Neural cell (in vitro differentiated cells): ENCODE measurements at regions not wholly inside any gene's neighbourhood (a gene's known extent, or its start where the extent isn't known, plus 50 kb on each side); places are given as distances from the start of the nearest gene placed in this dataset.

Experiments
- H2AFZ ChIP-seq: fragments of 200-600, 300-800 bp; sonication (generic), shearing (Covaris generic); 2 replicates; pipeline ENCODE4 v1.6.0; 2014; ENCODE audit warnings: low read depth, mild to moderate bottlenecking, antibody characterized with exemption, low read length, moderate library complexity
- H3F3A ChIP-seq: fragments of 200-600 bp; shearing (Covaris generic); 2 replicates; pipeline ENCODE4 v1.6.1; 2016; ENCODE audit warnings: mild to moderate bottlenecking, moderate library complexity, mixed read lengths, antibody characterized with exemption, low read length; ENCODE audit not compliant: insufficient read depth, poor library complexity, severe bottlenecking
- H3K27ac ChIP-seq: fragments of 200-600, 300-800 bp; sonication (generic), shearing (Covaris generic); 2 replicates; pipeline ENCODE4 v1.5.1; 2014; ENCODE audit warnings: mild to moderate bottlenecking, low read length, moderate library complexity
- H3K27me3 ChIP-seq: fragments of 300-800, 200-600 bp; sonication (generic), shearing (Covaris generic); 2 replicates; pipeline ENCODE4 v1.6.0; 2014; ENCODE audit warnings: mild to moderate bottlenecking, low read depth, low read length, moderate library complexity; ENCODE audit not compliant: insufficient read depth
- H3K36me3 ChIP-seq: fragments of 300-800, 200-600 bp; sonication (generic), shearing (Covaris generic); 2 replicates; pipeline ENCODE4 v1.5.1; 2014; ENCODE audit warnings: mild to moderate bottlenecking, antibody characterized with exemption, low read length, moderate library complexity; ENCODE audit not compliant: insufficient read depth
- H3K4me2 ChIP-seq: fragments of 300-800, 200-600 bp; sonication (generic), shearing (Covaris generic); 2 replicates; pipeline ENCODE4 v1.6.0; 2014; ENCODE audit warnings: mild to moderate bottlenecking, low read length
- H3K4me3 ChIP-seq: fragments of 300-800, 200-600 bp; sonication (generic), shearing (Covaris generic); 2 replicates; pipeline ENCODE4 v1.5.1; 2014; ENCODE audit warnings: mild to moderate bottlenecking, low read length, moderate library complexity
- H3K79me2 ChIP-seq: fragments of 200-600 bp; shearing (Covaris generic); replicated peaks from 2 replicates; pipeline ENCODE4 v1.6.0; 2014; ENCODE audit warnings: mild to moderate bottlenecking, low read length, moderate library complexity; ENCODE audit not compliant: insufficient read depth
- H3K9ac ChIP-seq: fragments of 300-800, 200-600 bp; sonication (generic), shearing (Covaris generic); 2 replicates; pipeline ENCODE4 v1.6.1; 2016; ENCODE audit warnings: mild to moderate bottlenecking, low read length, mixed read lengths
- H3K9me2 ChIP-seq: fragments of 200-600 bp; shearing (Covaris generic); 2 replicates; pipeline ENCODE4 v1.6.1; 2016; ENCODE audit warnings: mild to moderate bottlenecking, low read length, mixed read lengths; ENCODE audit not compliant: insufficient read depth
- H3K9me3 ChIP-seq: fragments of 200-600, 300-800 bp; sonication (generic), shearing (Covaris generic); 2 replicates; pipeline ENCODE4 v1.6.1; 2016; ENCODE audit warnings: mild to moderate bottlenecking, mixed run types, low read length, moderate library complexity, mixed read lengths
- H4K20me1 ChIP-seq: fragments of 200-600 bp; shearing (Covaris generic); 2 replicates; pipeline ENCODE4 v1.6.1; 2016; ENCODE audit warnings: mild to moderate bottlenecking, mixed run types; ENCODE audit not compliant: insufficient read depth
- EP300 ChIP-seq: fragments of 450-650 bp; conservative IDR thresholded peaks from 2 replicates; pipeline ENCODE4 v1.6.1; 2014; ENCODE audit warnings: antibody characterized with exemption, mild to moderate bottlenecking, moderate library complexity; ENCODE audit not compliant: poor library complexity, severe bottlenecking
- MXI1 ChIP-seq: fragments of 450-650 bp; conservative IDR thresholded peaks from 2 replicates; pipeline ENCODE4 v1.6.1; 2014; ENCODE audit warnings: antibody characterized with exemption, mild to moderate bottlenecking; ENCODE audit not compliant: poor library complexity, severe bottlenecking
- POLR2AphosphoS5 ChIP-seq: IDR thresholded peaks from 2 replicates; pipeline ENCODE4 v1.6.1; 2012
- RAD21 ChIP-seq: fragments of 450-650 bp; conservative IDR thresholded peaks from 2 replicates; pipeline ENCODE4 v1.6.1; 2014; ENCODE audit warnings: antibody characterized with exemption, mild to moderate bottlenecking, moderate library complexity
- REST ChIP-seq: IDR thresholded peaks from 2 replicates; pipeline ENCODE4 v1.6.1; 2012; ENCODE audit warnings: borderline replicate concordance
- SMC3 ChIP-seq: fragments of 450-650 bp; conservative IDR thresholded peaks from 2 replicates; pipeline ENCODE4 v1.6.1; 2014; ENCODE audit warnings: antibody characterized with exemption, mild to moderate bottlenecking, moderate library complexity; ENCODE audit not compliant: poor library complexity
- TAF1 ChIP-seq: IDR thresholded peaks from 2 replicates; pipeline ENCODE4 v1.6.1; 2012; ENCODE audit warnings: low read depth
- TF ChIP-seq, protein P1 (sequence below): fragments of 450-650 bp; IDR thresholded peaks from 2 replicates; pipeline ENCODE4 v1.5.1; 2014; ENCODE audit warnings: antibody characterized with exemption, mild to moderate bottlenecking, moderate library complexity; ENCODE audit not compliant: poor library complexity, severe bottlenecking

GRCh38 chr6:105474234-105474633, 71.4 kb upstream of the PREP start:
- TF ChIP-seq EP300 (no peak), MXI1 (no peak), POLR2AphosphoS5 (no peak)
- Histone ChIP-seq H4K20me1 (no peaks in the 10 kb centered on the region), H3K4me2 (no peak overlapping the region), H3K79me2 (no peaks in the 10 kb centered on the region), H3F3A (no peaks in the 10 kb centered on the region), H3K27me3 (no peaks in the 10 kb centered on the region), H3K9me2 (no peaks in the 10 kb centered on the region), H3K9ac (no peak overlapping the region), H3K27ac (no peak overlapping the region), H3K4me3 (no peak overlapping the region), H2AFZ (no peak overlapping the region), H3K9me3 (no peaks in the 10 kb centered on the region), H3K36me3 (no peaks in the 10 kb centered on the region)

GRCh38 chr6:105469946-105470345, 67.1 kb upstream of the PREP start:
- Histone ChIP-seq H3K79me2 (no peaks in the 10 kb centered on the region), H3K9me3 (peaks cover 11% of the 10 kb centered on the region), H3K4me3 (no peak overlapping the region), H3K4me2 (no peak overlapping the region), H3K9me2 (no peaks in the 10 kb centered on the region), H3K27ac (no peak overlapping the region), H2AFZ (no peak overlapping the region), H3K9ac (no peak overlapping the region), H3K27me3 (no peaks in the 10 kb centered on the region), H3K36me3 (no peaks in the 10 kb centered on the region), H4K20me1 (no peaks in the 10 kb centered on the region), H3F3A (no peaks in the 10 kb centered on the region)
- TF ChIP-seq EP300 (no peak), POLR2AphosphoS5 (no peak), SMC3 (no peak), REST (no peak), RAD21 (no peak), MXI1 (no peak), TAF1 (no peak)
- TF ChIP-seq, protein P1, sequence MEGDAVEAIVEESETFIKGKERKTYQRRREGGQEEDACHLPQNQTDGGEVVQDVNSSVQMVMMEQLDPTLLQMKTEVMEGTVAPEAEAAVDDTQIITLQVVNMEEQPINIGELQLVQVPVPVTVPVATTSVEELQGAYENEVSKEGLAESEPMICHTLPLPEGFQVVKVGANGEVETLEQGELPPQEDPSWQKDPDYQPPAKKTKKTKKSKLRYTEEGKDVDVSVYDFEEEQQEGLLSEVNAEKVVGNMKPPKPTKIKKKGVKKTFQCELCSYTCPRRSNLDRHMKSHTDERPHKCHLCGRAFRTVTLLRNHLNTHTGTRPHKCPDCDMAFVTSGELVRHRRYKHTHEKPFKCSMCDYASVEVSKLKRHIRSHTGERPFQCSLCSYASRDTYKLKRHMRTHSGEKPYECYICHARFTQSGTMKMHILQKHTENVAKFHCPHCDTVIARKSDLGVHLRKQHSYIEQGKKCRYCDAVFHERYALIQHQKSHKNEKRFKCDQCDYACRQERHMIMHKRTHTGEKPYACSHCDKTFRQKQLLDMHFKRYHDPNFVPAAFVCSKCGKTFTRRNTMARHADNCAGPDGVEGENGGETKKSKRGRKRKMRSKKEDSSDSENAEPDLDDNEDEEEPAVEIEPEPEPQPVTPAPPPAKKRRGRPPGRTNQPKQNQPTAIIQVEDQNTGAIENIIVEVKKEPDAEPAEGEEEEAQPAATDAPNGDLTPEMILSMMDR = no peak

DNA sequence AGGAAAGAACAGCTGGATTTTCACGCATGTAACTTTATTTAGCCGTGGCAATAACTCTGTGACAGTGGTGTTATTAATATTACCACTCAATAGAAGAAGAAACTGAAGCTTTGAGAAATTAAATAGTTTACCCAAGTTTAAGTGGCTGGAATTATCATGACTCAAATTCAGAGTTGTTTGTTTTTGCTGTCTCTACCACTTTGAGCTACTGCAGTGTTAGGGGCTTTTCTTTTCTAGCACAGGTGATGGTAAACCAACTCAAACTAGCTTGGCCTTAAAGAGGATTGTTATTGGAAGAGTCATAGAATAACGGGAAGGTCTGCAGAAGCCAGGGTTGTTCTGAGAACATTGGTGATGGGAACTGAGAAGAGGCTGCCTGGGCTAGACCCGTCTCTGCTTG, 66.0 kb upstream of the PREP start:
- H3K4me2 ChIP-seq = no peak overlapping the region
- no peaks in the 10 kb centered on the region for H3K9me2 ChIP-seq
- H3K79me2 ChIP-seq = no peaks in the 10 kb centered on the region
- H3K27ac ChIP-seq = no peak overlapping the region
- no peaks in the 10 kb centered on the region for H4K20me1 ChIP-seq
- H3K9me3 ChIP-seq = peaks cover 11% of the 10 kb centered on the region
- H3F3A ChIP-seq = no peaks in the 10 kb centered on the region
- no peaks in the 10 kb centered on the region for H3K36me3 ChIP-seq
- no peak for TF ChIP-seq RAD21
- TF ChIP-seq REST = no peak
- H2AFZ ChIP-seq = no peak overlapping the region
- H3K27me3 ChIP-seq = no peaks in the 10 kb centered on the region
- no peak overlapping the region for H3K9ac ChIP-seq
- H3K4me3 ChIP-seq = no peak overlapping the region
